22Rv1 (cell line): ENCODE measurements at regions not wholly inside any gene's neighbourhood (a gene's known extent, or its start where the extent isn't known, plus 50 kb on each side); places are given as distances from the start of the nearest gene placed in this dataset.

Experiments
- H3K27ac ChIP-seq: fragments of 450-650 bp; 2 replicates; pipeline ENCODE4 v1.5.1; 2017
- CTCF ChIP-seq: fragments of 450-650 bp; IDR thresholded peaks from 2 replicates; pipeline ENCODE4 v1.5.1; 2017; ENCODE audit warnings: mild to moderate bottlenecking
- ZFX ChIP-seq: fragments of 450-650 bp; IDR thresholded peaks from 2 replicates; pipeline ENCODE4 v1.6.1; 2017; ENCODE audit warnings: antibody characterized with exemption, borderline replicate concordance

GRCh38 chr3:159852821-159853505 is 135.7 kb upstream of the IL12A start:
- no peak overlapping the region for H3K27ac ChIP-seq
- TF ChIP-seq ZFX (no peak), CTCF (no peak)

- no peak overlapping the region for H3K27ac ChIP-seq
- TF ChIP-seq ZFX: no peak
- no peak for TF ChIP-seq CTCF
Measured at GRCh38 chr3:159853506-159853864, 135.2 kb upstream of the IL12A start.

- TF ChIP-seq ZFX (no peak), CTCF (no peak)
- no peak overlapping the region for H3K27ac ChIP-seq
Measured at GRCh38 chr3:159854500-159855124, 134.0 kb upstream of the IL12A start.

GRCh38 chr3:159855599-159856346 is 132.9 kb upstream of the IL12A start:
- TF ChIP-seq ZFX (no peak), CTCF (no peak)
- H3K27ac ChIP-seq: no peak overlapping the region

- TF ChIP-seq ZFX (no peak), CTCF (no peak)
- no peak overlapping the region for H3K27ac ChIP-seq
Measured at GRCh38 chr3:159856590-159857104, 132.0 kb upstream of the IL12A start.

- H3K27ac ChIP-seq: no peak overlapping the region
- TF ChIP-seq CTCF (no peak), ZFX (no peak)
Measured at GRCh38 chr3:159857840-159858239, 130.8 kb upstream of the IL12A start.

GRCh38 chr3:159858650-159859049 is 130.0 kb upstream of the IL12A start:
- no peak for TF ChIP-seq CTCF
- TF ChIP-seq ZFX: no peak
- no peak overlapping the region for H3K27ac ChIP-seq
